GM18520 (cell line): ENCODE measurements at regions not wholly inside any gene's neighbourhood (a gene's known extent, or its start where the extent isn't known, plus 50 kb on each side); places are given as distances from the start of the nearest gene placed in this dataset.

Experiments
- ATAC-seq: cut with Tn5 transposase; IDR thresholded peaks from one replicate; pipeline ENCODE4 v1.9.1; 2021; ENCODE audit not compliant: unreplicated experiment

- no peak for ATAC-seq
Observed at GRCh38 chr14:101200650-101201516, 297.4 kb upstream of the RTL1 start.

GRCh38 chr14:101201535-101202151 lies 298.1 kb upstream of the RTL1 start:
- ATAC-seq, result no peak

- no peak for ATAC-seq
Observed at GRCh38 chr14:101202627-101203404, 299.3 kb upstream of the RTL1 start.

- ATAC-seq, result no peak
Observed at GRCh38 chr14:101206556-101206955, 303.0 kb upstream of the RTL1 start.

- no peak for ATAC-seq
Observed at GRCh38 chr14:101207041-101207440, 303.5 kb upstream of the RTL1 start.

GRCh38 chr14:101207897-101208296 lies 304.4 kb upstream of the RTL1 start:
- ATAC-seq, result no peak

GRCh38 chr14:101209594-101209993 lies 306.1 kb upstream of the RTL1 start:
- ATAC-seq, result no peak

- no peak for ATAC-seq
Observed at GRCh38 chr14:101215266-101215665, 311.7 kb upstream of the RTL1 start.

GRCh38 chr14:101215927-101216326 lies 312.4 kb upstream of the RTL1 start:
- no peak for ATAC-seq

GRCh38 chr14:101216366-101217079 lies 313.0 kb upstream of the RTL1 start:
- ATAC-seq, result no peak

GRCh38 chr14:101217080-101217463 lies 313.6 kb upstream of the RTL1 start:
- ATAC-seq, result no peak

- no peak for ATAC-seq
Observed at GRCh38 chr14:101217616-101218371, 314.3 kb upstream of the RTL1 start.

- ATAC-seq, result no peak
Observed at GRCh38 chr14:101219896-101220703, 316.6 kb upstream of the RTL1 start.

- ATAC-seq, result no peak
Observed at GRCh38 chr14:101220921-101221510, 317.5 kb upstream of the RTL1 start.

- ATAC-seq, result no peak
Observed at GRCh38 chr14:101221549-101222160, 318.1 kb upstream of the RTL1 start.

- ATAC-seq, result no peak
Observed at GRCh38 chr14:101222362-101223070, 319.0 kb upstream of the RTL1 start.

GRCh38 chr14:101223127-101223526 lies 319.6 kb upstream of the RTL1 start:
- no peak for ATAC-seq

- no peak for ATAC-seq
Observed at GRCh38 chr14:101223561-101224162, 320.1 kb upstream of the RTL1 start.
